Fibroblast of skin of scalp (primary cell): ENCODE measurements at regions not wholly inside any gene's neighbourhood (a gene's known extent, or its start where the extent isn't known, plus 50 kb on each side); places are given as distances from the start of the nearest gene placed in this dataset.
"Not testable (repeated sequence)": the region's sequence is repeated elsewhere in the genome, so short reads cannot be mapped to it uniquely, and the experiment has no call there.

Source experiments
- DNase-seq: peaks from one replicate; pipeline ENCODE4 v3.0.0-alpha.2; 2013

- no peak for DNase-seq
These were observed 183.2 kb upstream of the SFSWAP start for GRCh38 chr12:131527736-131528135.

- DNase-seq: no peak
These were observed 182.7 kb upstream of the SFSWAP start for GRCh38 chr12:131528144-131528543.

- DNase-seq: no peak
These were observed 182.2 kb upstream of the SFSWAP start for GRCh38 chr12:131528667-131529066.

GRCh38 chr12:131529196-131530040 is 181.5 kb upstream of the SFSWAP start:
- DNase-seq: no peak

- DNase-seq: no peak
These were observed 180.9 kb upstream of the SFSWAP start for GRCh38 chr12:131530041-131530332.

- DNase-seq: no peak
These were observed 180.5 kb upstream of the SFSWAP start for GRCh38 chr12:131530422-131530821.

- no peak for DNase-seq
These were observed 177.8 kb upstream of the SFSWAP start for GRCh38 chr12:131533139-131533538.

- no peak for DNase-seq
These were observed 175.1 kb upstream of the SFSWAP start for GRCh38 chr12:131535779-131536178.

GRCh38 chr12:131536337-131536736 is 174.6 kb upstream of the SFSWAP start:
- no peak for DNase-seq

- no peak for DNase-seq
These were observed 174.1 kb upstream of the SFSWAP start for GRCh38 chr12:131536766-131537165.

GRCh38 chr12:131537267-131537958 is 173.5 kb upstream of the SFSWAP start:
- no peak for DNase-seq

GRCh38 chr12:131539381-131539780 is 171.5 kb upstream of the SFSWAP start:
- DNase-seq: no peak

- no peak for DNase-seq
These were observed 170.7 kb upstream of the SFSWAP start for GRCh38 chr12:131540138-131540623.

GRCh38 chr12:131541512-131541911 is 169.4 kb upstream of the SFSWAP start:
- DNase-seq: not testable (repeated sequence)

- no peak for DNase-seq
These were observed 168.5 kb upstream of the SFSWAP start for GRCh38 chr12:131542351-131542750.

GRCh38 chr12:131543040-131543439 is 167.8 kb upstream of the SFSWAP start:
- DNase-seq: no peak

GRCh38 chr12:131547555-131547954 is 163.3 kb upstream of the SFSWAP start:
- DNase-seq: no peak

- DNase-seq: no peak
These were observed 160.8 kb upstream of the SFSWAP start for GRCh38 chr12:131550121-131550520.

GRCh38 chr12:131551675-131552491 is 159.0 kb upstream of the SFSWAP start:
- no peak for DNase-seq

- no peak for DNase-seq
These were observed 158.4 kb upstream of the SFSWAP start for GRCh38 chr12:131552492-131552863.

- no peak for DNase-seq
These were observed 157.7 kb upstream of the SFSWAP start for GRCh38 chr12:131553096-131553777.

GRCh38 chr12:131555197-131555846 is 155.6 kb upstream of the SFSWAP start:
- no peak for DNase-seq
